Left renal cortex interstitium (tissue), 4 donors: ENCODE measurements at regions not wholly inside any gene's neighbourhood (a gene's known extent, or its start where the extent isn't known, plus 50 kb on each side); places are given as distances from the start of the nearest gene placed in this dataset.

Experiments
- DNase-seq, 4 donors: peaks; one replicate each; pipeline ENCODE4 v3.0.0-alpha.2; 2013; ENCODE audit warnings: low read depth in 4 of 4, low spot score in 2 of 4, missing footprints in 1 of 4

GRCh38 chr5:175805256-175806011, 65.9 kb upstream of the CPLX2 start:
- no peak for DNase-seq

- DNase-seq = no peak
Measured at GRCh38 chr5:175808711-175809110, 62.7 kb upstream of the CPLX2 start.

- no peak for DNase-seq
Measured at GRCh38 chr5:175809531-175810121, 61.8 kb upstream of the CPLX2 start.

- no peak for DNase-seq
Measured at GRCh38 chr5:175810457-175810856, 60.9 kb upstream of the CPLX2 start.

- no peak for DNase-seq
Measured at GRCh38 chr5:175811589-175811988, 59.8 kb upstream of the CPLX2 start.

GRCh38 chr5:175813943-175814630, 57.3 kb upstream of the CPLX2 start:
- DNase-seq = no peak

GRCh38 chr5:175814691-175815090, 56.7 kb upstream of the CPLX2 start:
- DNase-seq = no peak

- DNase-seq = no peak
Measured at GRCh38 chr5:175815126-175815913, 56.1 kb upstream of the CPLX2 start.

GRCh38 chr5:175816348-175816747, 55.0 kb upstream of the CPLX2 start:
- no peak for DNase-seq

- no peak for DNase-seq
Measured at GRCh38 chr5:175819090-175819425, 52.3 kb upstream of the CPLX2 start.

- no peak for DNase-seq
Measured at GRCh38 chr5:175820230-175820629, 51.1 kb upstream of the CPLX2 start.
